Activated naive CD8-positive, alpha-beta T cell (primary cell): ENCODE measurements at regions not wholly inside any gene's neighbourhood (a gene's known extent, or its start where the extent isn't known, plus 50 kb on each side); places are given as distances from the start of the nearest gene placed in this dataset.

Experiments
- H3K27ac Mint-ChIP-seq: one replicate; pipeline ENCODE4 v1.8.0; 2021; ENCODE audit warnings: mixed read lengths
- H3K27me3 Mint-ChIP-seq: one replicate; pipeline ENCODE4 v1.8.0; 2021; ENCODE audit warnings: mixed read lengths
- H3K36me3 Mint-ChIP-seq: one replicate; pipeline ENCODE4 v1.8.0; 2021; ENCODE audit warnings: mixed read lengths
- H3K4me1 Mint-ChIP-seq: one replicate; pipeline ENCODE4 v1.8.0; 2021; ENCODE audit warnings: low read depth, mixed read lengths
- H3K4me3 Mint-ChIP-seq: one replicate; pipeline ENCODE4 v1.8.0; 2021; ENCODE audit warnings: mild to moderate bottlenecking, mixed read lengths
- H3K9me3 Mint-ChIP-seq: one replicate; pipeline ENCODE4 v1.8.0; 2021; ENCODE audit warnings: low read depth, mixed read lengths

DNA sequence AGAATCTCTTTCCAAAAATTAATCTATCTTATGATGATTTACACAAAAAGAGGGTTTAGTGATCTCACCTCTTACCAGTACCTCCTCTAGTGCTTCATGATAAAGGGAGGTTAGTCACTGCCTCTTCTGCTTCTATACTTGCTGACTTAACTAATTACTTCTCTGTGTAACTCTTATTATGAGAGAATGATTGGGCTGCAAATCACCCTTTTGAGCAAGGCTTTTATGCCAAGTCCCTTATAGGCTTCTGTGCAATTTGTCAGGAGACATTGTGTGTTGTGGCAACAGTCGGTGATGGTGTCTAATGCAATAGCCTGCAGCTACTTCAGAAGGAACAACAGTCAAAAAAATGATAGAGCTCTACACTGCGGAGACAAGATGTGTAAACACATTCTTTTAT, 1568.1 kb upstream of the GOT2 start:
- no peak overlapping the region for H3K4me3 Mint-ChIP-seq
- H3K4me1 Mint-ChIP-seq = no peaks in the 10 kb centered on the region
- H3K27me3 Mint-ChIP-seq = no peaks in the 10 kb centered on the region
- peaks cover 22% of the 10 kb centered on the region for H3K9me3 Mint-ChIP-seq
- no peak overlapping the region for H3K27ac Mint-ChIP-seq
- H3K36me3 Mint-ChIP-seq = no peaks in the 10 kb centered on the region

DNA sequence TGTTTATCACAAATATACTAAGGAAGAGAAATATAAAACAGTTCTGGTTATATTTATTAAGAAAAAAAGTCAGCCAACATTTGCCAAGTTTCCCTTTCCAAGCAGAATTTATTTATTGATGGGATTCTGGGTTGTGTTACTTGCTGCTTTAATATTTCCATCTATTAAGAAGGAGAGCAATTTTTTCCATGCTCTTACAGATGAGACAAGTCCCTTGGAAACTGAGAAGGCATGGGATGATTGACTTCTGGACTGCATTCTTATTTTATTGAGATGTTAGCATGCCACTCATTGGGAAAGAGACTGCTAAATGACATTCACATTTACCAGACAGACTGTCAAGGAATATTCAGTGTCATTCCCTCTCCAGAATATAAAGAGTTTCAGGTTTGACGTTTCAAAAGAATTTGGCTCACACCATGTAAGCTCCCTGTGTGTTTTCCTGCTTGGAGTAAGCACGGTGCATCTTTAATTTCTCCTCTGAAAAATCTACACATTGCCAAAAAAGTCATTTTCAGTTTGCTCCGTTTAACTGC, 1565.2 kb upstream of the GOT2 start:
- Mint-ChIP-seq H3K4me3 (no peak overlapping the region), H3K36me3 (no peaks in the 10 kb centered on the region), H3K4me1 (no peaks in the 10 kb centered on the region), H3K27ac (no peak overlapping the region), H3K9me3 (peaks cover 24% of the 10 kb centered on the region), H3K27me3 (no peaks in the 10 kb centered on the region)

DNA sequence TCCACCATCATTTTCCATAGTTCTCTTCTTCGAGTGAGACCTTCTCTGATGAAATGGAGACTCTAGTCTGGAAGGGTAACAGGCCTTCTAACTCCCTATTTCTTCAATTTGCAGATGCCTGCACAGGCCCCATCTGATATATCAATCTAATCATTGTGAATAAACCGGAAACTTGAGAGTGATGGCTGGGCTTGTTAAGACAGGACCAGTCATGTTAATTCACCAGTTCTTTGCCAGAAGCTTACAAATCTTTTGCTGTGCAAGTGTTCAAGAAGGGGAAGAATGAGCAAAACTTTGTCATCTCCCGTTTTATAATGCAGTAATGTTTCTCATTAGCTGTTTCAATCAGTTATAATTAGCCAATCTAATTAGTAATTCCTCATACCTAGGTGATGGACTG, 1561.3 kb upstream of the GOT2 start:
- H3K36me3 Mint-ChIP-seq = no peaks in the 10 kb centered on the region
- H3K4me1 Mint-ChIP-seq = no peaks in the 10 kb centered on the region
- H3K27me3 Mint-ChIP-seq = no peaks in the 10 kb centered on the region
- no peak overlapping the region for H3K27ac Mint-ChIP-seq
- H3K4me3 Mint-ChIP-seq = no peak overlapping the region
- peaks cover 8% of the 10 kb centered on the region for H3K9me3 Mint-ChIP-seq

DNA sequence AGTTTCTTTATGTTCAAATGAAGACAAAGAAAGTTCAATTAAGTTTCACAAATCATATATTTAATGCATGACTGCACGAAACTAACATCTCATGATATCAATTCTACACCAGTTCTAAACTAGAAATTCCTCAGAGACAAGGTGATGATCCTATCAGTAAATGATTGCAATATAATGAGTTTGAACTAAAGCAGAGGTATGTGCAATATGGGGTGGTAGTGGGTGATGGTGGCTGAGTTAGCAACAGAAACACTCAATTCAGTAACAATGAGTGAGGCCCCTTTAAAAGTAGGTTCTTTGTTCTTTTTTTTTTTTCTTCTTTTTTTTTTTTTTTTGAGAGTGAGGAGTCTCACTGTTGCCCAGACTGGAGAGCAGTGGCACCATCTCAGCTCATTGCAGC, 1551.7 kb upstream of the GOT2 start:
- Mint-ChIP-seq H3K36me3 (no peaks in the 10 kb centered on the region), H3K4me1 (no peaks in the 10 kb centered on the region), H3K27me3 (no peaks in the 10 kb centered on the region), H3K27ac (no peak overlapping the region), H3K9me3 (peaks cover 6% of the 10 kb centered on the region), H3K4me3 (no peak overlapping the region)

DNA sequence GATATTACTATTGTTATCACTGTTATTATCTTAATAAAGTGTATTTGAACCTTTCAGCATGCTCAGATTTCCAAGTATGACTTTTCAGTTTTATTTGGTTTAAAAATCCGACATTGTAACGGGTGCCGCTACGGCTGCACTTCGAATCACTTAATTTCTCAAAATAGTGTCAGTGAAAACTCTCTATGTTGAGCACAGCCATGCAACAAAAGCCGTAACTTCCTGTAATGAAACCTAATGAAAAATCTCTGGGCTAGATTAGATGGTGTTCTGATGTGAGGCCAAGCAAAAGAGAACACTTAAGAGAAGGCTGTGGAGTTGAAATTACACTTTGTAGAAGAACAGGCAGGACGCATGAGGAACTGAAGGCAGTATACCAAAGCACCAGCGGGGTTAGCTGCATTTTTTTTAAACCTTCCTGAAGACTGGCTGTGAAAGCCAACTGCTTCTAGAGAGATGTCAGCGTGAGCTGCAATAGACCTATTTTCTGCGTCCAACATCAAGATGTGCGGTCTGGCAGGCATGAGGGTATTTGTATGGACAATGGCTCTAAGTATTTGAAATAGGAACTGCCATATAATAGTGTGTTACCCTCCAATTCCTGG, 1545.0 kb upstream of the GOT2 start:
- no peak overlapping the region for H3K4me3 Mint-ChIP-seq
- no peaks in the 10 kb centered on the region for H3K27me3 Mint-ChIP-seq
- H3K27ac Mint-ChIP-seq = no peak overlapping the region
- H3K9me3 Mint-ChIP-seq = peaks cover 12% of the 10 kb centered on the region
- no peaks in the 10 kb centered on the region for H3K4me1 Mint-ChIP-seq
- no peaks in the 10 kb centered on the region for H3K36me3 Mint-ChIP-seq

DNA sequence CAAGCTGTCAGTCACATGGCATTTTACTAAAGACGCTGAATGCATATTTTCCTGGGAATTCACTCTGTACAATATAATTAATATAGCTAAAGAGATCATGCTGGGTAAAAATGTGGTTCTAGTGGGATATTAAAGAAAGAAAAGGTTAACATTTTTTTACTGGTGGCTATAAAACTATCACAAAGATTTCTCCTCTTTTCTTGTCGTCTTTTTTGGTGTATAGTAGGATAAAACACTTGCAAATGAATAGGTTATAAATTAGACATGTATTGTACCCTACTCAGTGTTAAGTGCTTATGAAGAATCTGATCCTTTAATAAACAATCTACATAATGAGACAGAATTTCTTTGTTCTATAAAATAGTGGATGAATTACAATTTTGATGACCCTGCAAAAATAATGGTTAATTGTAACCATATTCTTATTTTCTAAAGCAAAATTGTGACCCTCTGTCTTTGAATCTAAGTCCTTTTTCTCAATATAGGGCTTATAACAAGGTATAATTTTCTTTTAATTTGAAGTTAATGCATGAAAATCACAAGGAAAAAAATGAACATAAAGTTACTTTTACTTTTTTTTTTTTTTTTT, 1540.4 kb upstream of the GOT2 start:
- H3K27ac Mint-ChIP-seq = no peak overlapping the region
- no peaks in the 10 kb centered on the region for H3K27me3 Mint-ChIP-seq
- no peaks in the 10 kb centered on the region for H3K36me3 Mint-ChIP-seq
- no peak overlapping the region for H3K4me3 Mint-ChIP-seq
- H3K4me1 Mint-ChIP-seq = no peaks in the 10 kb centered on the region
- peaks cover 11% of the 10 kb centered on the region for H3K9me3 Mint-ChIP-seq

DNA sequence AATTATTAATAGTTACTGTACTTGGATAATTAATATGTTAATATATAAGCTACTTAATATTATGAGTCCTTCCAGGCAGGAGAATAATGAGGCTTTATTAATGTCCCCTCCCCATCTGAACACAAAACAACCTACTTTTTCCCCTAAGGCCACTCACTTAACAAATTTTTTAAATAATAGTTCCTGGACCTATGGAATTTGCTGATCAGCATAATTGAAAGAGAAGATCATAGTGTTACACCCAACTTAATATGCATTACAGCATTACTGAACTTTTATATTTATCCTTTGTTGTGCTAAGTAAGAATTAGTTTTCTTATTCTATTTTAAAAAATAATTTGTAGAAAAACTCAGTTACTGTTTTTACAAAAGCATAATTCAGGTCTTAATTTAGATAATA, 1537.7 kb upstream of the GOT2 start:
- Mint-ChIP-seq H3K27me3 (no peaks in the 10 kb centered on the region), H3K36me3 (no peaks in the 10 kb centered on the region), H3K27ac (no peak overlapping the region), H3K4me3 (no peak overlapping the region), H3K4me1 (no peaks in the 10 kb centered on the region), H3K9me3 (peaks cover 13% of the 10 kb centered on the region)

DNA sequence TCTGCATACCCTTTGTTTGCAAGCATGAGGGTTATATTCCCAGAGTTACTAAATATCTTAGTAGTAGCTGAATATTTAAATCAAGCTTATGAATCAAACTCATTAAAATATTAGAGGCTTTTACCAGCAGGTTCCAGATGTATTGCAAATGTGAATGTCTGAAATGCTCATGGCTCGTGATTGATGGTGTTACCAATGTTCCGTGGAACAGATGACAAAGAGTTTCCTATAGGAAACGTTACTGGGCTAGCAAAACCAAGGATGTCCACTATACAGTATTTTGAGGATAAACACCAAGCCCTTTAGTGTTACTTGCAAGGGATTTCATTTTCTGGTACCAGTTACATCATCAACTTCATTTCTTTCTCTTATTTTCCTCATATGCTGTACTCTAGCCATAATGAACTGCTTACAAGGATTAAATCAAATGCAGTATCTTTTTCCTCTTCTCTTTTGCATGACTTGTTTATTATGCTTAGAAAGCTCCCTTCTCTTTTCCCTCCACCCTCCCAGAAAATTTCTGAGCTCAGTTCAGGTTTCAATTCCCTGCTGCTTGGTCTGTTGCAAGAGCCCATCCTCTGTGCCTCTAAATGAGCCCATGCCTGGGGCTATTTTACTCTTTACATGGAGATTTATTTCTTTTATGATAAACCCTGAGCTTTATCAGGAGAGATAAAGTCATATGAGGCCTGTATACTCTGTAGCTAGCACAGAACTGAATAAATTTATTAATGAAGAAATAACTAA, 1537.1 kb upstream of the GOT2 start:
- Mint-ChIP-seq H3K27me3 (no peaks in the 10 kb centered on the region), H3K27ac (no peak overlapping the region), H3K4me3 (no peak overlapping the region), H3K4me1 (no peaks in the 10 kb centered on the region), H3K36me3 (no peaks in the 10 kb centered on the region), H3K9me3 (peaks cover 13% of the 10 kb centered on the region)

DNA sequence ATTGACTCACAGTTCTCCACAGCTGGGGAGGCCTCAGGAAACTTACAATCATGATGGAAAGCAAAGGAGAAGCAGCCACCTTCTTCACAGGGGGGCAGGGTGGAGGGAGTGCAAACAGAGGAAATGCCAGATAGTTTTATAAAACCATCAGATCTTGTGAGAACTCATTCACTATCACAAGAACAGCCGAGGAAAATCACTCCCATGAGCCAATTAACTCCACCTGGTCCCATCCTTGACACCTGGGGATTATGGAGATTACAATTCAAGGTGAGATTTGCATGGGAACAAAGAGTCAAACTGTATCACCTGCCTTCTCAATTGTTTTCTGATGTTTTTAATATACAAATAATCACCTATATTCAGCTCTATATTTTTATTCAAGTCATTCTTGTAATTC, 1527.3 kb upstream of the GOT2 start:
- Mint-ChIP-seq H3K4me1 (no peaks in the 10 kb centered on the region), H3K9me3 (peaks cover 15% of the 10 kb centered on the region), H3K36me3 (no peaks in the 10 kb centered on the region), H3K4me3 (no peak overlapping the region), H3K27ac (no peak overlapping the region), H3K27me3 (no peaks in the 10 kb centered on the region)

DNA sequence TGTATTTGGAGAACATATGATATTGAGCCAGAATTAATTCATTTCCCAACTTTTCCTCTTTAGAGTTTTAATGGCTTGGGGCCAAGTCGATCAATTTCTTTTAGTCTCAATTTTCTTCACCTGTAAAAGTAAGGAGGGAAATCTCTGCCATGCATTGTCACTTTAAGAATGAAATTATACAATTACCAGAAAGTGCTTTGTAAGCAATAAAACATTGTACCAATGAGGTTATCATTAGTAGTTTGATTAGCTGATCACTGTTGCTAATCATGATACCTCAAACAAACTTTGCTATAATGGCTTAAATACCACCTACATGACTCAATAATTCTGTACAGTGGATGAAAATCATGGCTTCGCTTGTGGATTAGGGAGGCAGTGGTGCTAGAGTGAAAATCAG, 1525.8 kb upstream of the GOT2 start:
- no peak overlapping the region for H3K4me3 Mint-ChIP-seq
- H3K4me1 Mint-ChIP-seq = no peaks in the 10 kb centered on the region
- H3K36me3 Mint-ChIP-seq = no peaks in the 10 kb centered on the region
- peaks cover 15% of the 10 kb centered on the region for H3K9me3 Mint-ChIP-seq
- H3K27me3 Mint-ChIP-seq = no peaks in the 10 kb centered on the region
- H3K27ac Mint-ChIP-seq = no peak overlapping the region

DNA sequence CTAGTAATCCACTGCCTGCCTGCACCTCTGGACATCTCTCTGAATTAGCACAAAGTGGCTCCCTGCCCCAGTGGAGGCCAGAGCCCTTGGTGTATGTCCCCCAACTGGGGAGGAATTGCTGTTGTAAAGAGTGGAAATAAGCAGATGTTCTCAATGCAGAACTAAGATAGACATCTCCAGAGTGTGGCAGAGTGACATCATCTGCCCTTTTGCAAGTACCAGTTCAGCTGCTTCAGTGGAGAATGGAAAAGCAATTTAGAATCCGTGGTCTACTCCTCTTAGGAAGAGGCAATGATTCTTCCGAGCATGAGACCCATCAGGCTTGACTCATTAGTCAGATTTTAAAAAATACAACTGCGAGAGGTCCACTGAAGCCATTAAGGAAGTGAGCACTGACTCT, 1512.0 kb upstream of the GOT2 start:
- no peaks in the 10 kb centered on the region for H3K36me3 Mint-ChIP-seq
- no peaks in the 10 kb centered on the region for H3K27me3 Mint-ChIP-seq
- H3K27ac Mint-ChIP-seq = no peak overlapping the region
- H3K9me3 Mint-ChIP-seq = peaks cover 15% of the 10 kb centered on the region
- H3K4me1 Mint-ChIP-seq = no peaks in the 10 kb centered on the region
- H3K4me3 Mint-ChIP-seq = no peak overlapping the region

DNA sequence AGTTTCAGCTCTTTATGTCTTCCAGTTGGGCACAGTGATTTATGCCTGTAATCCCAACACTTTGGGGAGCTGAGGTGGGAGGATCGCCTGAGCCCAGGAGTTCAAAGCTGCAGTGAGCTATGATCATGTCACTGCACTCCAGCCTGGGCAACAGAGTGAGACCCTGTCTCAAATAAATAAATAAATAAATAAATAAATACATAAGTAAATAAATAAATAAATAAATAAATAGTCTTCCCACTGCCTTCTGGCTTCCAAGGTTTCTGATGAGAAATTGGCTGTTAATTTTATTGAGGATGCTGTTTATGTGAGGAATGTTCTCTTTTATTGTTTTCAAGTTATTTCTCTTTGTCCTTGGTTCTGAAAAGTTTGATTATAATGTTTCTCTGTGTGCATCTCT, 1507.6 kb upstream of the GOT2 start:
- Mint-ChIP-seq H3K36me3 (no peaks in the 10 kb centered on the region), H3K4me1 (no peaks in the 10 kb centered on the region), H3K27ac (no peak overlapping the region), H3K9me3 (peaks cover 25% of the 10 kb centered on the region), H3K4me3 (no peak overlapping the region), H3K27me3 (no peaks in the 10 kb centered on the region)

DNA sequence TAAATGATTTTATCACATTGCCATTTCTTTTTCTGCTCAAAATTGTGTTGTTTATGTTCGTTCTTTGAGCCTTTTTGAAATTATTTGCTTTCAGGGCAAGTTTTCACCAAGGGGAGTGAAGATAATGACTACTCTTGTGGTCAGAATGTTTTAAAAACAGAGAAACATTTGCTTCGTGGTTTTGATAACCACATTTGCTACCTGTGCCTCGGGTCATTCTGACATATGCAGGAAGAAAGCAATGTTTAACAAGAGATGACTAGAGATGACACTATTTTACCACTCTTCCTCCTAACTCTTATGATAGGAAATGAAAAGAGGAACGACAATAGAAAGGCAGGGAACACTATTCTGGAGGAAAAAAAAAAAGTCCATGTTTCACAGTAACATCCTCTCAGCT, 1496.5 kb upstream of the GOT2 start:
- Mint-ChIP-seq H3K4me3 (no peak overlapping the region), H3K9me3 (peaks cover 22% of the 10 kb centered on the region), H3K27me3 (no peaks in the 10 kb centered on the region), H3K36me3 (no peaks in the 10 kb centered on the region), H3K27ac (no peak overlapping the region), H3K4me1 (no peaks in the 10 kb centered on the region)

DNA sequence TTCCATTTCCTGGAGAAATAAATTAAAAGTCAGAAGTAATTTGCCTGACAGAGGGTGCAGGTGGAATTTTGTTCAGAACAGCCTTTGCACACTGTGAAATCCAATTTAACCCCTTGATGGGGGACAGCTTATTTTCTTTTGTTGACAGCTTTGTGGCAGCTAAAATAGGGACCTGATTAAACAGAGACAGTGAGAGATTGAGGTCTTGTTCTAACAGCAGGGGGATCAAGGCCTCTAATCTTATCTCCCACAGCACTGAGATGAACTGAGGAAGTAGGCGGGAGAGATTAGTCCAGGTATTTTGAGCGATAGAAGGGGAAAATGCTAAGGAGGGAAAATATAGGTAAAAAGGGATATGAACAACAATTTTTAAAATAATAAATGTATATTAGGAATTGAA, 1491.4 kb upstream of the GOT2 start:
- H3K9me3 Mint-ChIP-seq = peaks cover 12% of the 10 kb centered on the region
- H3K4me3 Mint-ChIP-seq = no peak overlapping the region
- no peaks in the 10 kb centered on the region for H3K4me1 Mint-ChIP-seq
- no peaks in the 10 kb centered on the region for H3K36me3 Mint-ChIP-seq
- no peak overlapping the region for H3K27ac Mint-ChIP-seq
- no peaks in the 10 kb centered on the region for H3K27me3 Mint-ChIP-seq

DNA sequence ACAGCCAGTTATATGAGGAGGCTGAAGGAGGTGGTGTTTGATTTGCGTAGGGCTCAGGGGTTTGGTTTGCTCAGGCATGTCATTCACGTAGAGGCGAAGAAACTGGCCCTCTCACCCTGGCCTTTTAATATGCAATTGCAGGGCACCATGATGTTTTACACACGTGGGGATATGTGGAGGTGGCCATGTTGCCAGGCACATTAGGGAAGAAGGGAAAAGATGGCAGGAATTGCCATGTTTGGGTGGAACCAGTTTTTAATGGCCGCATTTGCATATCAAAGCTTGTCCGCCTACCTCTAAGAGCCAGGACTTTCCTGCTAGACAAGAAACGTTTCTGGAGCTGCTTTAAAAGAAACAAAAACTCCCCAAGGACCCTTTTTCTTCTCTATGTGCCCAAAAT, 1483.7 kb upstream of the GOT2 start:
- H3K4me3 Mint-ChIP-seq = no peak overlapping the region
- H3K27ac Mint-ChIP-seq = no peak overlapping the region
- no peaks in the 10 kb centered on the region for H3K36me3 Mint-ChIP-seq
- no peaks in the 10 kb centered on the region for H3K4me1 Mint-ChIP-seq
- peaks cover 4% of the 10 kb centered on the region for H3K9me3 Mint-ChIP-seq
- H3K27me3 Mint-ChIP-seq = no peaks in the 10 kb centered on the region
